HG03457 (cell line): ENCODE measurements at regions not wholly inside any gene's neighbourhood (a gene's known extent, or its start where the extent isn't known, plus 50 kb on each side); places are given as distances from the start of the nearest gene placed in this dataset.
"Not testable (repeated sequence)": the region's sequence is repeated elsewhere in the genome, so short reads cannot be mapped to it uniquely, and the experiment has no call there.

ENCODE experiments used
- ATAC-seq: cut with Tn5 transposase; IDR thresholded peaks from one replicate; pipeline ENCODE4 v1.9.1; 2021; ENCODE audit warnings: moderate number of reproducible peaks; ENCODE audit not compliant: unreplicated experiment

- ATAC-seq: no peak
Observed at GRCh38 chr4:156419080-156419685, 465.5 kb upstream of the CTSO start.

GRCh38 chr4:156414406-156414805 lies 460.7 kb upstream of the CTSO start:
- ATAC-seq: no peak

GRCh38 chr4:156413239-156414135 lies 459.8 kb upstream of the CTSO start:
- no peak for ATAC-seq

DNA sequence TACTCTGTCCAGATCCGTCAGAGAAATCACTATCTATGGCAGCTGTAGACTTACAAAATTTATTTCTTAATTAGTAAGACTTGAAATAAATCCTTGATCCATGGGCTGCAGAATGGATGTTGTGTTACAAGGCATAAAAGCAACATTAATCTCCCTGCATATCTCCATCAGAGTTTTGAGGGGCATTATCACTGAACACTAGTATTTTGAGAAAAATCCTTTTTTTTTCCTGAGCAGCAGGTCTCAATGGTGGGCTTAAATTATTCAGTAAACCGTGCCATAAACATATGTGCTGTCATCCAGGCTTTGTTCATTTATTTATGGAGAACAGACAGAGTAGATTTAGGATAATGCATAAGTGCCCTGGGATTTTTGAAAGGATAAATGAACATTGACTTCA lies 457.9 kb upstream of the CTSO start:
- ATAC-seq: no peak

DNA sequence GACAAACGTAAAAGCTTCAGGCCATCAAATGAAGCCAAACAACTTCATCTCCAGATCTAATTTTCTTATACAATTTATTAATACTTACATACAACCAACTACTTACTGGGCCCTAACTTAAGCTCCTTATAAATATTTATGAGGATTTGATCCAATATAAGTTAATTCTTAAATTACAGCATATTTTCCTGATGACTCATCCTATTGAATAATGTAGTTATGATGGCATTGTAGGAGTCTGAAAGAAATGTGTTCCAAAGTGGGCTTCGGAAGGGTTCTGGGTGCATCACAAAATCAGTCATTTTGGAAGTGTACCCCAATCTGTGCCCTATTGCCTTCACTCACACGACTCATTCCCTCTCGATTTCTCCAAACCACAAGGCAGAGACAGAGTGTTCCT lies 455.1 kb upstream of the CTSO start:
- no peak for ATAC-seq

GRCh38 chr4:156401371-156401770 lies 447.7 kb upstream of the CTSO start:
- no peak for ATAC-seq

DNA sequence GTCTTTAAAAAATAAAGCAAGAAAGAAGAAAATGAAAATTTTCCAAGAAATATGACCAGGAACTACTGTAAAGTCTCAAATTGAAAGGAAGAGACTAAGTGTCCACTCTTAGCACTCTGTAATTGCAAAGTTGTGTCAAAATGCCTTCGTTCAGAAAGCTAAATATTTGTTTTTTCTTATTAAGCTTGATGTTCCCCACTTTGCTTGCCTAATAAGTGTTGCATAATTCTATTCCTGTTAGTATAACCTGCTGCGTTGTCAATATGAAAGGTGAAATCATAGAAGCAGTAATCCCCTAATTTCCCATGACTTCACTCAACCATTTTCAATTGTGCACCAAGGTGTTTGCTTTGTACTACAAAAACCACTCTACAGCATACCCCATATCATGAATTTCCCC lies 442.9 kb upstream of the CTSO start:
- no peak for ATAC-seq

- ATAC-seq: no peak
Observed at GRCh38 chr4:156391325-156391653, 437.6 kb upstream of the CTSO start.

- no peak for ATAC-seq
Observed at GRCh38 chr4:156390599-156391324, 437.1 kb upstream of the CTSO start.

- ATAC-seq: no peak
Observed at GRCh38 chr4:156388826-156389225, 435.2 kb upstream of the CTSO start.

DNA sequence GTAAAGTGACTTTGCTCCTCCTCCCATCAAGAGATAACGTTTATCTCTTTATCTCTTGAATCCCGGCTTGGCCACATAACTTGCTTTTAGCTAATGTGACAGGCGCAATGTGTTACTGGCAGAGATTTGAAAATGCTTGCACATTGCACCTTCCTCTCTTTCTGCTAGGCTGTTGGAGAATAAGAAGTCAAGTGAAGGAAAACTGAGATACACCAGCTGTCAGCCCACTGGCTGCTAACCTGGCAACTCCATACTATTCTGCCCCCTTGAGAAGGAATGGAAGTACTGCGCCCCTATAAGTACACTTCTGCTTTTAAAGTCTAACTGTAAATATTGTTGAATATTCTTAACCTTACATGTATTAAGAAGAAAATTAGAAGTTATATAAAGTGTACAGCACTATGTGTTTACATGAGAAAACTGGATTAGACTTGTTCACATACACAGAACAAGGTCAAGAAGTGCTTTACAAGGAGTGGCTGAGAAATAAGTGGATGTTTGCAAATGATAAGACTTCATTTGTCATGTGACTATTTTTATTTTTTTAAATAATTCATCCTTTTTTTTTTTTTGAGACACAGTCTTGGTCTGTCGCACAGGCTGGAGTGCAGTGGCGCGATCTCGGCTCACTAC lies 424.5 kb upstream of the CTSO start:
- peak; percentile 80 for ATAC-seq

GRCh38 chr4:156377036-156377710 lies 423.5 kb upstream of the CTSO start:
- no peak for ATAC-seq

- no peak for ATAC-seq
Observed at GRCh38 chr4:156374894-156375293, 421.2 kb upstream of the CTSO start.

DNA sequence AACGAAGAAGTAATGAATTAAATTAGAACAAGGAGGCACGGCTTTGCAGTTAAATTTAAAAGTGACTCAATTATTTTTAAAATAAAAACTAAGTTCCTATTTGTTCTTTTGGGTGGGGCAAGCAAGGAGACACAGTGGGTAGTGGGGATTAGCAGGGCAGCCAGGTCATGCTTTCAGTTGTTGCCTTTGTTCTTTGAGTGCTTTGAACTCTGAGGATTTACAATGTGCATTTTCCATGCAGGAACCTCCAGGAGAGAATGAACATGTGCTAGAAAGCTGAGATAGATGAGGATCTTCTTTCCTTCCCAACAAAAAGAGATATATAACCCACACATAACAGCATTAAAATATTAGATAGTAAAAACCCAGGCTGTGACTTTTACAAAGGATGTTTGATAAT lies 420.4 kb upstream of the CTSO start:
- no peak for ATAC-seq

DNA sequence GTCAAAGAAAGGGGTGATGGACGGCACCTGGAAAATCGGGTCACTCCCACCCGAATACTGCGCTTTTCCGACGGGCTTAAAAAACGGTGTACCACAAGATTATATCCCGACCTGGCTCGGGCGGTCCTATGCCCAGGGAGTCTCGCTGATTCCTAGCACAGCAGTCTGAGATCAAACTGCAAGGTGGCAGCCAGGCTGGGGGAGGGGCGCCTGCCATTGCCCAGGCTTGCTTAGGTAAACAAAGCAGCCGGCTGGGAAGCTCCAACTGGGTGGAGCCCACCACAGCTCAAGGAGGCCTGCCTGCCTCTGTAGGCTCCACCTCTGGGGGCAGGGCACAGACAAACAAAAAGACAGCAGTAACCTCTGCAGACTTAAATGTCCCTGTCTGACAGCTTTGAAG lies 413.8 kb upstream of the CTSO start:
- ATAC-seq: not testable (repeated sequence)

- no peak for ATAC-seq
Observed at GRCh38 chr4:156362581-156362980, 408.9 kb upstream of the CTSO start.

GRCh38 chr4:156347412-156348075 lies 393.9 kb upstream of the CTSO start:
- no peak for ATAC-seq

DNA sequence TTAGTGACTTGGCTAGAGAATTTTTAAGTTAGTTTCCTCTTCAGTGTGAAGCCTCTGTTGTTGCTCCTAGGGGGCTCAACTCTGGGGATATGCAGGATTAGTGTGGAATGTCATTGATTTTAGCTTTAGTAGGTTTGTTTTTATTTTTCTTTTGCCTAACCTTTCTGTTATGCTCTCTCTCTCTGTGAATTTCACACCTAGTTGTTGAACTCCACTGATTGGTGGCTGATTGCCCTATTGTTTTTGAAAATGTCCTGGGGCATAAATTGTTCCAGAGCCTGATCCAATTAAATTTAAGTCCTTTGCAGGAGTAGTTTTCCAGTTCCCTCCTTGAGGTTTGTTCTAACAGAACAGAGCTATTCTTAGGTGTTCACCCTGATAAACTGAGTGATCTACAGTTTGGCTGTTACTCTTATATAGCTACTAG lies 393.3 kb upstream of the CTSO start:
- no peak for ATAC-seq

DNA sequence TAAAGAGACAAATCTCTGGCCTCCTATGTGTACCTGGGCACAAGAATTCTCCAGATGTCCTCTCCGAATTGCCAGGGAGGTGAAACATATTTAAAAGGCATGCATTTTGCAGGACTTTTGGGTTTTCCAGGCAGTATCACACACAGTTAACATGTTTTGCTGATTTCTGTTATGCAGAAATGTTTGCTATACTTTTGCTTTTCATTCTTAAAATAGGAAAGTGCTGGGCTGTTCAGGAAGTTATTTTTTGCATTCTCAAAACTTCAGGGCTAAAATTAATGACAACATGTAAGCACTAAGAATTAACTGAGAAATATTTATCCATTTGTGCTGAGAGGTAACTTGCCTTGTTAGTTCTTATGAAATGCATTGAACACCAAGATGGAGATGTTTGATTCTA lies 390.7 kb upstream of the CTSO start:
- no peak for ATAC-seq

DNA sequence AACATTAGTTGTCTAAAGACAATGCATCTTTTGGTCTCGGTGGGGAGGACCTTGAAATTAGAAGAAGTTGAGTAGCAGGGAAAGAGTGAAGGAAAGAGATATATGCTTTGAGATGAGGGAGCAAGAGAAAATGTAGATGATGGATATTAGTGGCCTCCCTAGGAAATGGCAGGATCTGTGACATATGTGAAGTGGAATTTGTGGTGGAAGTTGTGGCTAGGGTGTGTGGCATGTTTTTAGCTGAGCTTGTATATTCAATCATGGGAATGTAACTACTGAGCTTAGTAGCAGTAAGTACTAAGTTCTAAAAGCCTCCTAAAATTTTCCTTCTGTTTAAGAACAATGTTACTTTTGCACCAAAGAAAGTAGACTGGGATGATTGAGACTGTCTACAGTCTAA lies 382.8 kb upstream of the CTSO start:
- no peak for ATAC-seq
